Ishikawa (cell line): ENCODE measurements at regions not wholly inside any gene's neighbourhood (a gene's known extent, or its start where the extent isn't known, plus 50 kb on each side); places are given as distances from the start of the nearest gene placed in this dataset.

Source experiments
- CEBPB ChIP-seq: IDR thresholded peaks from 2 replicates; pipeline ENCODE4 v1.6.1; 2012
- CREB1 ChIP-seq: IDR thresholded peaks from 2 replicates; pipeline ENCODE4 v1.6.1; 2012; ENCODE audit warnings: low read depth
- EGR1 ChIP-seq: IDR thresholded peaks from 2 replicates; pipeline ENCODE4 v1.6.1; 2012
- EP300 ChIP-seq: IDR thresholded peaks from 2 replicates; pipeline ENCODE4 v1.6.1; 2012; ENCODE audit warnings: borderline replicate concordance
- FOXM1 ChIP-seq: IDR thresholded peaks from 2 replicates; pipeline ENCODE4 v1.6.1; 2012; ENCODE audit warnings: low read depth, borderline replicate concordance
- MAX ChIP-seq: IDR thresholded peaks from 2 replicates; pipeline ENCODE4 v1.6.1; 2012
- NFIC ChIP-seq: IDR thresholded peaks from 2 replicates; pipeline ENCODE4 v1.6.1; 2012
- RAD21 ChIP-seq: IDR thresholded peaks from 2 replicates; pipeline ENCODE4 v1.6.1; 2012; ENCODE audit warnings: low read depth
- REST ChIP-seq: IDR thresholded peaks from 2 replicates; pipeline ENCODE4 v1.6.1; 2012; ENCODE audit warnings: low read depth, mild to moderate bottlenecking
- TAF1 ChIP-seq: IDR thresholded peaks from 2 replicates; pipeline ENCODE4 v1.6.1; 2012; ENCODE audit warnings: low read depth, mild to moderate bottlenecking
- TCF12 ChIP-seq: IDR thresholded peaks from 2 replicates; pipeline ENCODE4 v1.6.1; 2012; ENCODE audit warnings: low read depth
- TEAD4 ChIP-seq: IDR thresholded peaks from 2 replicates; pipeline ENCODE4 v1.6.1; 2012
- USF1 ChIP-seq: IDR thresholded peaks from 2 replicates; pipeline ENCODE4 v1.6.1; 2012
- YY1 ChIP-seq: IDR thresholded peaks from 2 replicates; pipeline ENCODE4 v1.6.1; 2012; ENCODE audit warnings: low read depth
- ZBTB7A ChIP-seq: IDR thresholded peaks from 2 replicates; pipeline ENCODE4 v1.6.1; 2012; ENCODE audit warnings: low read depth

GRCh38 chr14:39626589-39627576, 194.7 kb upstream of the FBXO33 start:
- no peak for TF ChIP-seq NFIC
- no peak for TF ChIP-seq FOXM1
- no peak for TF ChIP-seq YY1
- no peak for TF ChIP-seq EGR1
- TF ChIP-seq RAD21: no peak

- TF ChIP-seq ZBTB7A (no peak), REST (no peak), EGR1 (no peak), CEBPB (no peak)
Measured at GRCh38 chr14:39621678-39622077, 189.4 kb upstream of the FBXO33 start.

GRCh38 chr14:39621223-39621622, 189.0 kb upstream of the FBXO33 start:
- no peak for TF ChIP-seq ZBTB7A
- no peak for TF ChIP-seq YY1
- TF ChIP-seq FOXM1: no peak
- TF ChIP-seq TAF1: no peak
- TF ChIP-seq NFIC: no peak
- TF ChIP-seq CEBPB: no peak
- TF ChIP-seq USF1: no peak
- TF ChIP-seq EGR1: no peak
- no peak for TF ChIP-seq TEAD4
- TF ChIP-seq EP300: no peak
- no peak for TF ChIP-seq RAD21
- TF ChIP-seq TCF12: no peak
- no peak for TF ChIP-seq CREB1
- no peak for TF ChIP-seq MAX
- no peak for TF ChIP-seq REST

GRCh38 chr14:39617537-39617936, 185.3 kb upstream of the FBXO33 start:
- no peak for TF ChIP-seq TCF12
- TF ChIP-seq EGR1: no peak
- no peak for TF ChIP-seq MAX
- TF ChIP-seq TAF1: no peak
- TF ChIP-seq CEBPB: no peak
- no peak for TF ChIP-seq YY1
- TF ChIP-seq FOXM1: no peak
- no peak for TF ChIP-seq USF1
- TF ChIP-seq TEAD4: no peak
- TF ChIP-seq NFIC: no peak
- no peak for TF ChIP-seq REST
- TF ChIP-seq CREB1: no peak
- no peak for TF ChIP-seq EP300
- no peak for TF ChIP-seq ZBTB7A
